HCT116 (cell line): ENCODE measurements at regions not wholly inside any gene's neighbourhood (a gene's known extent, or its start where the extent isn't known, plus 50 kb on each side); places are given as distances from the start of the nearest gene placed in this dataset.

Experiments used
- ATAC-seq: fragments of 200-7000 bp; cut with Tn5 transposase; 2 replicates; pipeline ENCODE4 v1.9.1; 2020; ENCODE audit warnings: mild to moderate bottlenecking, moderate library complexity
- BruUV-seq: library from RNA; stranded (reverse); fragments of 400-500 nt; replicated peaks from 2 replicates; lab custom pipeline; 2021; lab: Mats Ljungman, UMichigan
- CTCF ChIA-PET: fragments of 300-600 bp; sonication (Branson Sonifier 250); formaldehyde crosslinking; loops from one replicate; lab custom pipeline; 2021; ENCODE audit warnings: antibody characterized with exemption; lab: Charles Lee
- POLR2A ChIA-PET: fragments of 300-600, 350-600 bp; sonication (Branson Sonifier 250); formaldehyde crosslinking; loops from one replicate; lab custom pipeline; 2021; ENCODE audit warnings: antibody characterized with exemption; lab: Charles Lee
- RAD21 ChIA-PET, 2 experiments: fragments of 300-600 bp; sonication (Branson Sonifier 250); formaldehyde crosslinking; loops; one replicate each; lab custom pipeline; 2023; ENCODE audit warnings: low total read pairs in 2 of 2; ENCODE audit not compliant: uncharacterized antibody in 2 of 2, unreplicated experiment in 2 of 2, low non-redundant PET in 1 of 2; lab: Charles Lee
- DNase-seq: peaks from one replicate; pipeline ENCODE4 v3.0.0-alpha.2; 2010; ENCODE audit warnings: low read depth, low spot score
- H2AFZ ChIP-seq: fragments of 200-600 bp; shearing (Covaris generic), sonication (generic); 2 replicates; pipeline ENCODE4 v1.6.1; 2017; ENCODE audit warnings: low read depth, mixed run types, mixed read lengths, antibody characterized with exemption, low read length; ENCODE audit not compliant: poor library complexity, severe bottlenecking
- H3K27ac ChIP-seq: 2 replicates; pipeline ENCODE4 v1.5.1; 2012; ENCODE audit warnings: low read depth, low read length
- H3K27me3 ChIP-seq: fragments of 200-600 bp; sonication (generic); 2 replicates; pipeline ENCODE4 v1.6.1; 2016; ENCODE audit warnings: mixed run types, low read length, mixed read lengths; ENCODE audit not compliant: insufficient read depth
- H3K36me3 ChIP-seq, 2 experiments: fragments of 200-500 bp in 1 of 2; fragments of 200-600 bp in 1 of 2; sonication (Bioruptor generic) in 1 of 2; sonication (generic) in 1 of 2; 2 replicates each; pipeline versions ENCODE4 v1.5.1 to v1.6.1; 2014 to 2016; ENCODE audit warnings: low read length in 2 of 2, inconsistent platforms in 1 of 2, mixed read lengths in 1 of 2, mixed run types in 1 of 2; ENCODE audit not compliant: insufficient read depth in 2 of 2, control insufficient read depth in 1 of 2
- H3K4me1 ChIP-seq, 2 experiments: fragments of 200-600 bp in 1 of 2; sonication (generic) in 1 of 2; 2 replicates each; pipeline versions ENCODE4 v1.5.1 to v1.6.1; 2012 to 2017; ENCODE audit warnings: low read length in 2 of 2, inconsistent platforms in 1 of 2, mild to moderate bottlenecking in 1 of 2, mixed read lengths in 1 of 2, mixed run types in 1 of 2, moderate library complexity in 1 of 2; ENCODE audit not compliant: insufficient read depth in 2 of 2, control insufficient read depth in 1 of 2
- H3K4me2 ChIP-seq: fragments of 200-600 bp; sonication (generic); 2 replicates; pipeline ENCODE4 v1.6.1; 2017; ENCODE audit warnings: mixed run types, low read length, mixed read lengths
- H3K4me3 ChIP-seq, 2 experiments: fragments of 200-600 bp in 1 of 2; sonication (generic) in 1 of 2; replicated peaks in 1 of 2; 2 replicates each; pipeline ENCODE4 v1.5.1; 2011 to 2016; ENCODE audit warnings: low read length in 2 of 2, control low read depth in 1 of 2, low read depth in 1 of 2, mild to moderate bottlenecking in 1 of 2, mixed read lengths in 1 of 2, mixed run types in 1 of 2
- H3K79me2 ChIP-seq: fragments of 200-600 bp; sonication (generic); 2 replicates; pipeline ENCODE4 v1.6.1; 2017; ENCODE audit warnings: mild to moderate bottlenecking, mixed run types, low read length, moderate library complexity, mixed read lengths; ENCODE audit not compliant: insufficient read depth
- H3K9ac ChIP-seq: fragments of 200-600 bp; sonication (generic); 2 replicates; pipeline ENCODE4 v1.6.1; 2016; ENCODE audit warnings: low read length, mixed read lengths
- H3K9me2 ChIP-seq: fragments of 200-600 bp; sonication (generic), shearing (Covaris generic); 2 replicates; pipeline ENCODE4 v1.6.1; 2017; ENCODE audit warnings: mixed run types, mild to moderate bottlenecking, moderate library complexity; ENCODE audit not compliant: insufficient read depth
- H3K9me3 ChIP-seq, 2 experiments: fragments of 200-500 bp in 1 of 2; fragments of 200-600 bp in 1 of 2; sonication (Bioruptor generic) in 1 of 2; sonication (generic) in 1 of 2; 2 replicates each; pipeline ENCODE4 v1.6.1; 2014 to 2017; ENCODE audit warnings: low read length in 2 of 2, mixed read lengths in 2 of 2, inconsistent platforms in 1 of 2, low read depth in 1 of 2, mild to moderate bottlenecking in 1 of 2, mixed run types in 1 of 2, moderate library complexity in 1 of 2; ENCODE audit not compliant: control insufficient read depth in 1 of 2, insufficient read depth in 1 of 2
- H4K20me1 ChIP-seq: fragments of 200-600 bp; sonication (generic), shearing (Covaris generic); 2 replicates; pipeline ENCODE4 v1.6.1; 2017; ENCODE audit warnings: mixed run types, mild to moderate bottlenecking, moderate library complexity; ENCODE audit not compliant: insufficient read depth
- CEBPB ChIP-seq: IDR thresholded peaks from 2 replicates; pipeline ENCODE4 v1.6.1; 2012; ENCODE audit warnings: low read depth
- ELF1 ChIP-seq: IDR thresholded peaks from 2 replicates; pipeline ENCODE4 v1.6.1; 2012; ENCODE audit warnings: low read depth, borderline replicate concordance
- FOSL1 ChIP-seq: IDR thresholded peaks from 2 replicates; pipeline ENCODE4 v1.6.1; 2012; ENCODE audit warnings: low read depth
- POLR2AphosphoS5 ChIP-seq: IDR thresholded peaks from 2 replicates; pipeline ENCODE4 v1.6.1; 2011; ENCODE audit warnings: mild to moderate bottlenecking, low read depth, low read length, moderate library complexity
- RAD21 ChIP-seq: IDR thresholded peaks from 2 replicates; pipeline ENCODE4 v1.6.1; 2012; ENCODE audit warnings: low read depth, mild to moderate bottlenecking
- SP1 ChIP-seq: IDR thresholded peaks from 2 replicates; pipeline ENCODE4 v1.6.1; 2012; ENCODE audit warnings: low read depth
- intact Hi-C: fragments of 100-400 bp; cut with micrococcal nuclease; formaldehyde crosslinking; loops from 2 replicates; pipeline ENCODE4 v1.10.0; 2022

- Histone ChIP-seq H3K4me3 (no peak overlapping the region), H3K36me3 (no peaks in the 10 kb centered on the region), H3K27ac (no peak overlapping the region), H2AFZ (no peak overlapping the region), H3K4me1 (no peaks in the 10 kb centered on the region), H3K9me3 (no peaks in the 10 kb centered on the region), H3K27me3 (no peaks in the 10 kb centered on the region), H3K79me2 (no peaks in the 10 kb centered on the region), H4K20me1 (no peaks in the 10 kb centered on the region), H3K4me2 (no peak overlapping the region), H3K9me2 (no peaks in the 10 kb centered on the region), H3K9ac (no peak overlapping the region)
- no TSS peak for BruUV-seq
- RAD21 ChIA-PET, result no interaction called here
- intact Hi-C loops, result no loop called here
- DNase-seq, result no peak
- TF ChIP-seq ELF1, result no peak
- TF ChIP-seq SP1, result no peak
- ATAC-seq, result no peak
- POLR2A ChIA-PET, result no interaction called here
- CTCF ChIA-PET, result no interaction called here
Observed at GRCh38 chr2:199136242-199136641, 321.5 kb downstream of the SATB2 start.

GRCh38 chr2:199131876-199132275 is 325.9 kb downstream of the SATB2 start:
- BruUV-seq, result no TSS peak
- POLR2A ChIA-PET, result no interaction called here
- no peaks in the 10 kb centered on the region for H3K27me3 ChIP-seq

More at GRCh38 chr2:199131876-199132275, 325.9 kb downstream of the SATB2 start:
- H3K9me2 ChIP-seq, result no peaks in the 10 kb centered on the region
- H3K4me3 ChIP-seq, result no peak overlapping the region
- no peak overlapping the region for H3K4me2 ChIP-seq
- no peak overlapping the region for H3K9ac ChIP-seq
- no peaks in the 10 kb centered on the region for H3K79me2 ChIP-seq
- H3K9me3 ChIP-seq, result no peaks in the 10 kb centered on the region
- ChIA-PET RAD21 (no interaction called here), CTCF (no interaction called here)
- no peak for TF ChIP-seq ELF1
- TF ChIP-seq CEBPB, result no peak
- TF ChIP-seq RAD21, result no peak
- TF ChIP-seq SP1, result no peak
- TF ChIP-seq FOSL1, result no peak
- TF ChIP-seq POLR2AphosphoS5, result no peak
- no peaks in the 10 kb centered on the region for H3K4me1 ChIP-seq
- intact Hi-C loops, result loop anchor here (5.0 kb wide), 1 partner anchor 50 kb away; no protein-coding TSS in a partner anchor
- ATAC-seq (no peak), DNase-seq (no peak)
- no peak overlapping the region for H2AFZ ChIP-seq
- no peaks in the 10 kb centered on the region for H3K36me3 ChIP-seq
- no peak overlapping the region for H3K27ac ChIP-seq
- H4K20me1 ChIP-seq, result no peaks in the 10 kb centered on the region
